Liver (tissue), 8 donors: ENCODE measurements at regions not wholly inside any gene's neighbourhood (a gene's known extent, or its start where the extent isn't known, plus 50 kb on each side); places are given as distances from the start of the nearest gene placed in this dataset.

ENCODE experiments used
- DNase-seq: peaks from one replicate; pipeline ENCODE4 v3.0.0-alpha.2; 2017; ENCODE audit warnings: low spot score
- H3K27ac ChIP-seq, 2 donors: one replicate each; pipeline ENCODE4 v1.7.0; 2013; ENCODE audit warnings: inconsistent platforms in 2 of 2, low read length in 2 of 2, control low read depth in 1 of 2, low read depth in 1 of 2, mild to moderate bottlenecking in 1 of 2
- H3K27me3 ChIP-seq, 4 donors: one replicate each; pipeline versions ENCODE4 v1.6.1 to v1.7.0; 2013; ENCODE audit warnings: low read length in 3 of 4, inconsistent platforms in 1 of 4, mild to moderate bottlenecking in 1 of 4, moderate library complexity in 1 of 4; ENCODE audit not compliant: control insufficient read depth in 4 of 4, insufficient read depth in 4 of 4
- H3K36me3 ChIP-seq, 4 donors: one replicate each; pipeline versions ENCODE4 v1.6.1 to v1.7.0; 2013; ENCODE audit warnings: low read length in 3 of 4, mild to moderate bottlenecking in 3 of 4, low read depth in 1 of 4, moderate library complexity in 1 of 4; ENCODE audit not compliant: control insufficient read depth in 4 of 4, insufficient read depth in 3 of 4
- H3K4me1 ChIP-seq, 4 donors: one replicate each; pipeline versions ENCODE4 v1.6.1 to v1.7.0; 2013; ENCODE audit warnings: low read length in 3 of 4, mild to moderate bottlenecking in 3 of 4, moderate library complexity in 1 of 4; ENCODE audit not compliant: control insufficient read depth in 4 of 4, insufficient read depth in 4 of 4
- H3K4me3 ChIP-seq, 3 donors: one replicate each; pipeline versions ENCODE4 v1.6.1 to v1.7.0; 2013; ENCODE audit warnings: low read length in 3 of 3, control low read depth in 1 of 3, low read depth in 1 of 3, mild to moderate bottlenecking in 1 of 3
- H3K9ac ChIP-seq, 2 donors: one replicate each; pipeline ENCODE4 v1.7.0; 2013; ENCODE audit warnings: low read length in 2 of 2, mild to moderate bottlenecking in 2 of 2, moderate library complexity in 2 of 2, control low read depth in 1 of 2, low read depth in 1 of 2
- H3K9me3 ChIP-seq, 4 donors: one replicate each; pipeline versions ENCODE4 v1.6.1 to v1.7.0; 2013; ENCODE audit warnings: low read length in 3 of 4; ENCODE audit not compliant: control insufficient read depth in 4 of 4
- FOXA1 ChIP-seq: IDR thresholded peaks from 2 replicates; pipeline ENCODE4 v1.6.1; 2016; ENCODE audit warnings: antibody characterized with exemption
- GABPA ChIP-seq, 2 donors: IDR thresholded peaks in 1 of 2; conservative IDR thresholded peaks in 1 of 2; 2 replicates each; pipeline ENCODE4 v1.6.1; 2016; ENCODE audit warnings: antibody characterized with exemption in 2 of 2, mild to moderate bottlenecking in 1 of 2, moderate library complexity in 1 of 2
- HNF4A ChIP-seq, 2 donors: conservative IDR thresholded peaks; 2 replicates each; pipeline ENCODE4 v1.6.1; 2016; ENCODE audit warnings: antibody characterized with exemption in 2 of 2, mild to moderate bottlenecking in 2 of 2
- RAD21 ChIP-seq, 2 donors: IDR thresholded peaks; 2 replicates each; pipeline ENCODE4 v1.6.1; 2016; ENCODE audit warnings: antibody characterized with exemption in 2 of 2, mild to moderate bottlenecking in 2 of 2
- RXRA ChIP-seq, 2 donors: IDR thresholded peaks; 2 replicates each; pipeline ENCODE4 v1.6.1; 2017 to 2018; ENCODE audit warnings: antibody characterized with exemption in 2 of 2, mild to moderate bottlenecking in 1 of 2
- TAF1 ChIP-seq: conservative IDR thresholded peaks from 2 replicates; pipeline ENCODE4 v1.6.1; 2016; ENCODE audit warnings: antibody characterized with exemption, mild to moderate bottlenecking
- WGBS: extraction: QIAGEN DNeasy Blood & Tissue Kit; methylation state at CpG from one replicate; pipeline ENCODE4 v1.1.7; 2013; 5-methylcytosine and 5-hydroxymethylcytosine counted together
- TF ChIP-seq, protein P1 (sequence below): fragments of 150-350 bp; IDR thresholded peaks from 2 replicates; pipeline ENCODE4 v1.5.1; 2017; ENCODE audit warnings: improper control_type of control experiment, low read depth, low read length; ENCODE audit not compliant: missing input control
- TF ChIP-seq, protein P2 (sequence below): IDR thresholded peaks from 2 replicates; pipeline ENCODE4 v1.6.1; 2016; ENCODE audit warnings: antibody characterized with exemption
- TF ChIP-seq, protein P3 (sequence below): IDR thresholded peaks from 2 replicates; pipeline ENCODE4 v1.6.1; 2016; ENCODE audit warnings: antibody characterized with exemption, mild to moderate bottlenecking
- donor health status: healthy.
- donor health status: healthy.
- donor health status: healthy.
- donor health status: healthy.
- donor health status: healthy.

DNA sequence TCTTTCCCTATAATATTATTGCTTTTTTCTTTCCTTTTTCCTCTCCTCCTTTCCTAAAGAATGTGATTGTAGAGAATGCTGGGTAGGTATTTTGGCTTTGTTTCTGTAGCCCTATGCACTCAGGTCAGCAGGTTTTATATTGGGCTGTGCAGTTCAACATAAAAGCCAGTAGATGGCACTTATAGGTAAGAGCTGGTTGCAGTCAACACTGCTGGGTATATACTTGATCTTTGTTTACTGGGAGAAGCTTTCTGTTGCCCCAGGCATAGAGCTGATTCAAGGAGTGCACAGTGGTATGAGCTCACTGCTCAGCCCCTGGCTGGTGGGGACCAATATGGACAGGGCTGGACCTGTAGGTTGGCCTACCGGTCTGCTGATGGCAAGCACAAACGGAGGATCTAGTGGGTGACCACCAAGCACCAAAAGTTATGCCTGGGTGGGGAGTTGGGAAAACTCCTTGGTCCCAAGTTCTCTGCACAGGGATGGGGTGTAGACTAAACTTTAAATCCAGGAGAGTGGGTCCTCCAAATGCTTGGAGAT, 378.9 kb downstream of the PMP22 start:
- Histone ChIP-seq H3K9me3 (peaks cover 0 to 9% (median 3%) of the 10 kb centered on the region in 4 donors), H3K36me3 (no peaks in the 10 kb centered on the region), H3K27me3 (peaks cover 0 to 7% (median 0%) of the 10 kb centered on the region in 4 donors), H3K27ac (no peak overlapping the region), H3K4me3 (no peak overlapping the region), H3K4me1 (no peaks in the 10 kb centered on the region), H3K9ac (no peak overlapping the region)
- TF ChIP-seq, protein P1, sequence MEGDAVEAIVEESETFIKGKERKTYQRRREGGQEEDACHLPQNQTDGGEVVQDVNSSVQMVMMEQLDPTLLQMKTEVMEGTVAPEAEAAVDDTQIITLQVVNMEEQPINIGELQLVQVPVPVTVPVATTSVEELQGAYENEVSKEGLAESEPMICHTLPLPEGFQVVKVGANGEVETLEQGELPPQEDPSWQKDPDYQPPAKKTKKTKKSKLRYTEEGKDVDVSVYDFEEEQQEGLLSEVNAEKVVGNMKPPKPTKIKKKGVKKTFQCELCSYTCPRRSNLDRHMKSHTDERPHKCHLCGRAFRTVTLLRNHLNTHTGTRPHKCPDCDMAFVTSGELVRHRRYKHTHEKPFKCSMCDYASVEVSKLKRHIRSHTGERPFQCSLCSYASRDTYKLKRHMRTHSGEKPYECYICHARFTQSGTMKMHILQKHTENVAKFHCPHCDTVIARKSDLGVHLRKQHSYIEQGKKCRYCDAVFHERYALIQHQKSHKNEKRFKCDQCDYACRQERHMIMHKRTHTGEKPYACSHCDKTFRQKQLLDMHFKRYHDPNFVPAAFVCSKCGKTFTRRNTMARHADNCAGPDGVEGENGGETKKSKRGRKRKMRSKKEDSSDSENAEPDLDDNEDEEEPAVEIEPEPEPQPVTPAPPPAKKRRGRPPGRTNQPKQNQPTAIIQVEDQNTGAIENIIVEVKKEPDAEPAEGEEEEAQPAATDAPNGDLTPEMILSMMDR: peak; percentile 58
- TF ChIP-seq TAF1 (no peak), RAD21 (IDR thresholded peaks at IDR 0.05) (peak; percentile 69 to 72)
- DNase-seq: no peak
- 96% methylated on average over 2 of the region's 2 CpGs for WGBS

DNA sequence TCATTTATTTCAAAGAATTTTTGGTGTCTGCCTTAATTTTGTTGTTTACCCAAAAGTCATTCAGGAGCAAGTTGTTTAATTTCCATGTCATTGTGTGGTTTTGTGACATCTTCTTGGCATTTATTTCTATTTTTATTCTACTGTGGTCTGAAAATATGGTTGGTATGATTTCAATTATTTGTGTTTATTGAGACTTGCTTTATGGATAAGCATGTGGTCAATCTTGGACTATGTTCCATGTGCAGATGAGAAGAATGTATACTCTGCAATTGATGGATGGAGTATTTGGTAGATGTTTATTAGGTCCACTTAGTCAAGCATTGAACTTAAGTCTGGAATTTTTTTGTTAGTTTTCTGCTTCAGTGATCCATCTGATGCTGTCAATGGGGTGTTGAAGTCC, 383.0 kb downstream of the PMP22 start:
- peaks cover 0 to 6% (median 3%) of the 10 kb centered on the region in 4 donors for H3K9me3 ChIP-seq
- no peak overlapping the region for H3K9ac ChIP-seq
- TF ChIP-seq GABPA (IDR thresholded peaks at IDR 0.05 in 1 of 2, conservative IDR thresholded peaks at IDR 0.05 in 1 of 2) (no peak), RXRA (IDR thresholded peaks at IDR 0.05) (no peak), RAD21 (IDR thresholded peaks at IDR 0.05) (no peak), HNF4A (conservative IDR thresholded peaks at IDR 0.05) (no peak), FOXA1 (no peak)
- TF ChIP-seq, protein P2, sequence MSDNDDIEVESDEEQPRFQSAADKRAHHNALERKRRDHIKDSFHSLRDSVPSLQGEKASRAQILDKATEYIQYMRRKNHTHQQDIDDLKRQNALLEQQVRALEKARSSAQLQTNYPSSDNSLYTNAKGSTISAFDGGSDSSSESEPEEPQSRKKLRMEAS: no peak
- TF ChIP-seq, protein P3, sequence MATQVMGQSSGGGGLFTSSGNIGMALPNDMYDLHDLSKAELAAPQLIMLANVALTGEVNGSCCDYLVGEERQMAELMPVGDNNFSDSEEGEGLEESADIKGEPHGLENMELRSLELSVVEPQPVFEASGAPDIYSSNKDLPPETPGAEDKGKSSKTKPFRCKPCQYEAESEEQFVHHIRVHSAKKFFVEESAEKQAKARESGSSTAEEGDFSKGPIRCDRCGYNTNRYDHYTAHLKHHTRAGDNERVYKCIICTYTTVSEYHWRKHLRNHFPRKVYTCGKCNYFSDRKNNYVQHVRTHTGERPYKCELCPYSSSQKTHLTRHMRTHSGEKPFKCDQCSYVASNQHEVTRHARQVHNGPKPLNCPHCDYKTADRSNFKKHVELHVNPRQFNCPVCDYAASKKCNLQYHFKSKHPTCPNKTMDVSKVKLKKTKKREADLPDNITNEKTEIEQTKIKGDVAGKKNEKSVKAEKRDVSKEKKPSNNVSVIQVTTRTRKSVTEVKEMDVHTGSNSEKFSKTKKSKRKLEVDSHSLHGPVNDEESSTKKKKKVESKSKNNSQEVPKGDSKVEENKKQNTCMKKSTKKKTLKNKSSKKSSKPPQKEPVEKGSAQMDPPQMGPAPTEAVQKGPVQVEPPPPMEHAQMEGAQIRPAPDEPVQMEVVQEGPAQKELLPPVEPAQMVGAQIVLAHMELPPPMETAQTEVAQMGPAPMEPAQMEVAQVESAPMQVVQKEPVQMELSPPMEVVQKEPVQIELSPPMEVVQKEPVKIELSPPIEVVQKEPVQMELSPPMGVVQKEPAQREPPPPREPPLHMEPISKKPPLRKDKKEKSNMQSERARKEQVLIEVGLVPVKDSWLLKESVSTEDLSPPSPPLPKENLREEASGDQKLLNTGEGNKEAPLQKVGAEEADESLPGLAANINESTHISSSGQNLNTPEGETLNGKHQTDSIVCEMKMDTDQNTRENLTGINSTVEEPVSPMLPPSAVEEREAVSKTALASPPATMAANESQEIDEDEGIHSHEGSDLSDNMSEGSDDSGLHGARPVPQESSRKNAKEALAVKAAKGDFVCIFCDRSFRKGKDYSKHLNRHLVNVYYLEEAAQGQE: no peak
- TF ChIP-seq, protein P1: no peak
- H3K27ac ChIP-seq: no peak overlapping the region
- H3K27me3 ChIP-seq: no peaks in the 10 kb centered on the region
- no peaks in the 10 kb centered on the region for H3K36me3 ChIP-seq
- no peak overlapping the region for H3K4me3 ChIP-seq
- no peaks in the 10 kb centered on the region for H3K4me1 ChIP-seq
- DNase-seq: no peak
